B cell (primary cell): ENCODE measurements at regions not wholly inside any gene's neighbourhood (a gene's known extent, or its start where the extent isn't known, plus 50 kb on each side); places are given as distances from the start of the nearest gene placed in this dataset.

ENCODE experiments used
- ATAC-seq: fragments of 200-7000 bp; cut with Tn5 transposase; one replicate; pipeline ENCODE4 v1.10.0; 2021; ENCODE audit warnings: low read depth, mild to moderate bottlenecking, moderate number of reproducible peaks, moderate library complexity
- CTCF ChIA-PET: fragments of 350-600 bp; sonication (Branson Sonifier 250); formaldehyde crosslinking; loops from one replicate; lab custom pipeline; 2021; ENCODE audit warnings: antibody characterized with exemption, inconsistent platforms; lab: Charles Lee
- POLR2A ChIA-PET: fragments of 350-600 bp; sonication (Branson Sonifier 250); formaldehyde crosslinking; loops from one replicate; lab custom pipeline; 2021; ENCODE audit warnings: antibody characterized with exemption; lab: Charles Lee
- DNase-seq: peaks from one replicate; pipeline ENCODE4 v3.0.0; 2013
- H2AFZ ChIP-seq: 2 replicates; pipeline ENCODE4 v1.6.1; 2012; ENCODE audit warnings: mild to moderate bottlenecking, low read depth, low read length; ENCODE audit not compliant: insufficient read depth, poor library complexity, severe bottlenecking
- H3K27ac ChIP-seq, 2 donors: 1 replicate in 1 of 2; 2 replicates in 1 of 2; pipeline ENCODE4 v1.5.1; 2012 to 2013; ENCODE audit warnings: low read length in 2 of 2, mild to moderate bottlenecking in 2 of 2, moderate library complexity in 1 of 2
- H3K27me3 ChIP-seq, 4 experiments: fragments of 200-600 bp in 1 of 4; sonication (generic) in 1 of 4; replicated peaks in 1 of 4; 1 replicate in 2 of 4; 2 replicates in 2 of 4; pipeline versions ENCODE4 v1.6.1 to v1.7.0; 2013 to 2016; ENCODE audit warnings: low read length in 3 of 4, mild to moderate bottlenecking in 2 of 4, mixed read lengths in 1 of 4, moderate library complexity in 1 of 4; ENCODE audit not compliant: insufficient read depth in 4 of 4, control insufficient read depth in 3 of 4; ENCODE audit errors: control extremely low read depth in 1 of 4
- H3K36me3 ChIP-seq, 2 experiments: replicated peaks in 1 of 2; 1 replicate in 1 of 2; 2 replicates in 1 of 2; pipeline versions ENCODE4 v1.6.1 to v1.7.1; 2013; ENCODE audit warnings: low read length in 1 of 2; ENCODE audit not compliant: insufficient read depth in 2 of 2, control insufficient read depth in 1 of 2; ENCODE audit errors: control extremely low read depth in 1 of 2, extremely low read depth in 1 of 2
- H3K4me1 ChIP-seq, 2 donors: fragments of 200-600 bp in 1 of 2; sonication (generic) in 1 of 2; 1 replicate in 1 of 2; 2 replicates in 1 of 2; pipeline versions ENCODE4 v1.5.1 to v1.6.1; 2013 to 2017; ENCODE audit warnings: low read length in 2 of 2; ENCODE audit not compliant: control insufficient read depth in 2 of 2, insufficient read depth in 2 of 2
- H3K4me2 ChIP-seq: replicated peaks from 2 replicates; pipeline ENCODE3; 2012; ENCODE audit warnings: mild to moderate bottlenecking, low read depth, low read length; ENCODE audit not compliant: poor library complexity, severe bottlenecking
- H3K4me3 ChIP-seq, 5 experiments: fragments of 200-600 bp in 1 of 5; sonication (generic) in 1 of 5; 1 replicate in 3 of 5; 2 replicates in 2 of 5; pipeline versions ENCODE4 v1.5.1 to v1.7.0; 2011 to 2016; ENCODE audit warnings: low read length in 4 of 5, mild to moderate bottlenecking in 4 of 5, low read depth in 2 of 5, control low read depth in 1 of 5, moderate library complexity in 1 of 5; ENCODE audit not compliant: insufficient read depth in 1 of 5; ENCODE audit errors: control extremely low read depth in 1 of 5, extremely low read depth in 1 of 5
- H3K79me2 ChIP-seq: fragments of 200-600 bp; sonication (generic); one replicate; pipeline ENCODE4 v1.6.0; 2016; ENCODE audit warnings: low read length; ENCODE audit not compliant: control insufficient read depth, insufficient read depth
- H3K9ac ChIP-seq: fragments of 200-600 bp; sonication (generic); 2 replicates; pipeline ENCODE4 v1.6.1; 2017; ENCODE audit warnings: mild to moderate bottlenecking, low read length, moderate library complexity
- H3K9me3 ChIP-seq, 3 donors: one replicate each; pipeline versions ENCODE4 v1.6.1 to v1.7.1; 2013; ENCODE audit warnings: low read length in 2 of 3; ENCODE audit not compliant: control insufficient read depth in 2 of 3, insufficient read depth in 1 of 3; ENCODE audit errors: control extremely low read depth in 1 of 3
- H4K20me1 ChIP-seq: 2 replicates; pipeline ENCODE4 v1.6.0; 2012; ENCODE audit warnings: mild to moderate bottlenecking, low read length; ENCODE audit not compliant: insufficient read depth, control insufficient read depth, poor library complexity, severe bottlenecking
- H3K27ac Mint-ChIP-seq: one replicate; pipeline ENCODE4 v1.8.0; 2021; ENCODE audit warnings: mixed read lengths
- H3K27me3 Mint-ChIP-seq: one replicate; pipeline ENCODE4 v1.8.0; 2021; ENCODE audit warnings: mixed read lengths
- H3K4me1 Mint-ChIP-seq: one replicate; pipeline ENCODE4 v1.8.0; 2021; ENCODE audit warnings: mixed read lengths
- H3K4me3 Mint-ChIP-seq: one replicate; pipeline ENCODE4 v1.8.0; 2021; ENCODE audit warnings: mixed read lengths
- H3K9me3 Mint-ChIP-seq: one replicate; pipeline ENCODE4 v1.8.0; 2022; ENCODE audit warnings: mixed read lengths; ENCODE audit not compliant: insufficient read depth
- CTCF ChIP-seq: fragments of 200-600 bp; IDR thresholded peaks from one replicate; pipeline ENCODE4 v1.8.0; 2022; ENCODE audit warnings: antibody characterized with exemption, mild to moderate bottlenecking
- EZH2 ChIP-seq: IDR thresholded peaks from 2 replicates; pipeline ENCODE4 v1.6.1; 2012; ENCODE audit warnings: borderline replicate concordance, low read depth, mild to moderate bottlenecking, moderate library complexity, low read length; ENCODE audit not compliant: insufficient read depth, poor library complexity, severe bottlenecking
- WGBS: methylation state at CpG from one replicate; pipeline ENCODE4 v1.1.5; 2013; ENCODE audit warnings: missing lambda C conversion rate; ENCODE audit not compliant: insufficient coverage; 5-methylcytosine and 5-hydroxymethylcytosine counted together
- intact Hi-C: fragments of 100-400 bp; cut with micrococcal nuclease; formaldehyde crosslinking; loops from one replicate; pipeline ENCODE4 v1.10.0; 2022

GRCh38 chr2:22634167-22634566 lies 750.8 kb upstream of the KLHL29 start:
- no peaks in the 10 kb centered on the region for H3K4me1 Mint-ChIP-seq
- no peaks in the 10 kb centered on the region for H3K27me3 Mint-ChIP-seq
- H3K4me3 Mint-ChIP-seq: no peak overlapping the region
- Histone ChIP-seq H3K36me3 (no peaks in the 10 kb centered on the region), H2AFZ (no peak overlapping the region), H4K20me1 (no peaks in the 10 kb centered on the region), H3K9ac (no peak overlapping the region), H3K4me1 (no peaks in the 10 kb centered on the region), H3K27me3 (no peaks in the 10 kb centered on the region), H3K4me2 (no peak overlapping the region), H3K9me3 (no peaks in the 10 kb centered on the region), H3K27ac (no peak overlapping the region), H3K4me3 (no peak overlapping the region), H3K79me2 (no peaks in the 10 kb centered on the region)
- no peak overlapping the region for H3K27ac Mint-ChIP-seq
- no peaks in the 10 kb centered on the region for H3K9me3 Mint-ChIP-seq
- POLR2A ChIA-PET: no interaction called here
- ATAC-seq: no peak
- CTCF ChIA-PET: no interaction called here
- DNase-seq: no peak
- intact Hi-C loops: no loop called here
- no peak for TF ChIP-seq EZH2
- no peak for TF ChIP-seq CTCF
- WGBS: 100% methylated on average over 1 of the region's 3 CpGs

GRCh38 chr2:22656426-22656825 lies 728.6 kb upstream of the KLHL29 start:
- Histone ChIP-seq H3K79me2 (no peaks in the 10 kb centered on the region), H3K36me3 (no peaks in the 10 kb centered on the region), H4K20me1 (no peaks in the 10 kb centered on the region), H3K9me3 (no peaks in the 10 kb centered on the region), H2AFZ (no peak overlapping the region), H3K4me2 (no peak overlapping the region), H3K4me1 (no peaks in the 10 kb centered on the region), H3K27me3 (no peaks in the 10 kb centered on the region), H3K4me3 (no peak overlapping the region), H3K9ac (no peak overlapping the region), H3K27ac (no peak overlapping the region)
- H3K4me1 Mint-ChIP-seq: no peaks in the 10 kb centered on the region
- H3K4me3 Mint-ChIP-seq: no peak overlapping the region
- CTCF ChIA-PET: no interaction called here
- intact Hi-C loops: no loop called here
- peaks cover 4% of the 10 kb centered on the region for H3K9me3 Mint-ChIP-seq
- DNase-seq: no peak
- POLR2A ChIA-PET: no interaction called here
- H3K27ac Mint-ChIP-seq: no peak overlapping the region
- no peak for TF ChIP-seq CTCF
- no peak for TF ChIP-seq EZH2
- ATAC-seq: no peak
- no CpG with 5 or more reads among the region's 1 CpG for WGBS
- H3K27me3 Mint-ChIP-seq: no peaks in the 10 kb centered on the region
